Heart left ventricle (tissue), 13 donors: ENCODE measurements at regions not wholly inside any gene's neighbourhood (a gene's known extent, or its start where the extent isn't known, plus 50 kb on each side); places are given as distances from the start of the nearest gene placed in this dataset.

Experiments
- POLR2A ChIP-seq, 2 donors: fragments of 450-650 bp; IDR thresholded peaks; one replicate each; pipeline ENCODE4 v1.6.1; 2017; ENCODE audit warnings: antibody characterized with exemption in 2 of 2, mild to moderate bottlenecking in 2 of 2, moderate library complexity in 2 of 2
- TF ChIP-seq, protein P1 (sequence below), 12 donors: fragments of 200-600 bp; sonication (generic) in 4 of 12; IDR thresholded peaks; one replicate each; pipeline versions ENCODE4 v1.5.0 to v1.8.0; 2018 to 2022; ENCODE audit warnings: antibody characterized with exemption in 12 of 12, mild to moderate bottlenecking in 5 of 12
- donor health status: ischemic (EF 13 %, LVEDD 7.1; RV severe dilation, severe dysfunction).
- donor health status: DM: no; HTN: yes; CAD: no.
- donor health status: DM: no; HTN: no; CAD: no.
- donor health status: ischemic (EF 25% LVEDD 6.9; RV normal size, moderate dysfunction).
- donor health status: ischemic (EF 25% LVEDD 5.7; RV mildly dilated, moderate dysfunction).
- donor health status: ischemic (EF 35%, LVEDD 5.7; RV mildly dilated, moderate dysfunction).
- donor health status: nonischemic (EF 11% LVEDD 7.7; RV severe dilation, severe dysfunction).
- donor health status: DM: yes; HTN: yes; CAD: no.
- donor health status: PGD.
- donor health status: ischemic (EF 29% LVEDD 5.4; RV normal size, mild dysfunction).
- donor health status: nonischemic (EF 23%, LVEDD 6.1; RV moderate dilation, normal function).

DNA sequence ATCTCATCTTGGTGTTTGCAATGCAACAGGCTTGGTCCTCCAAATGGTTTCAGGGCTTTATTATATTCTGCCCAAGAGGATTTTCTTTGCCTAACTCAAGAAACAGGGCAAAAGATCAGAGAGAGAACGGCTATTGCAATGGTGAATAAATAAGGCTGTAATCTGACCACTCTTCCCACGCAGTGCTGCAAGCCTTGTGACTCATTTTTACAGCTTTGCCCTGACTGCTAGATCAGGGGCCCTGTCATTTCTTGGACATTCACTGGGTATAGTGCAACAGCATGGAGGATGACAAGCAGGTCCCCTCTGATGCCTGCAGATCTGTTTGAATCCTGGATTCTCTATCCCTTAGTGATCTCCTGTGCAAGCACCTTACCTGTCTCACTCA is 459.1 kb downstream of the EBF1 start:
- TF ChIP-seq, protein P1, sequence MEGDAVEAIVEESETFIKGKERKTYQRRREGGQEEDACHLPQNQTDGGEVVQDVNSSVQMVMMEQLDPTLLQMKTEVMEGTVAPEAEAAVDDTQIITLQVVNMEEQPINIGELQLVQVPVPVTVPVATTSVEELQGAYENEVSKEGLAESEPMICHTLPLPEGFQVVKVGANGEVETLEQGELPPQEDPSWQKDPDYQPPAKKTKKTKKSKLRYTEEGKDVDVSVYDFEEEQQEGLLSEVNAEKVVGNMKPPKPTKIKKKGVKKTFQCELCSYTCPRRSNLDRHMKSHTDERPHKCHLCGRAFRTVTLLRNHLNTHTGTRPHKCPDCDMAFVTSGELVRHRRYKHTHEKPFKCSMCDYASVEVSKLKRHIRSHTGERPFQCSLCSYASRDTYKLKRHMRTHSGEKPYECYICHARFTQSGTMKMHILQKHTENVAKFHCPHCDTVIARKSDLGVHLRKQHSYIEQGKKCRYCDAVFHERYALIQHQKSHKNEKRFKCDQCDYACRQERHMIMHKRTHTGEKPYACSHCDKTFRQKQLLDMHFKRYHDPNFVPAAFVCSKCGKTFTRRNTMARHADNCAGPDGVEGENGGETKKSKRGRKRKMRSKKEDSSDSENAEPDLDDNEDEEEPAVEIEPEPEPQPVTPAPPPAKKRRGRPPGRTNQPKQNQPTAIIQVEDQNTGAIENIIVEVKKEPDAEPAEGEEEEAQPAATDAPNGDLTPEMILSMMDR (IDR thresholded peaks at IDR 0.05), result no peak
- no peak for TF ChIP-seq POLR2A (IDR thresholded peaks at IDR 0.05)
